ENCODE measurements at regions not wholly inside any gene's neighbourhood (a gene's known extent, or its start where the extent isn't known, plus 50 kb on each side); places are given as distances from the start of the nearest gene placed in this dataset.

- no peaks in the 10 kb centered on the region for H4K20me1 ChIP-seq (ENCODE audit: control insufficient read depth, insufficient read depth, insufficient read length)
- no peak overlapping the region for H3K23ac ChIP-seq (ENCODE audit: insufficient read length, low read depth, low read length)
- no peak overlapping the region for H3K9ac ChIP-seq (ENCODE audit: extremely low read depth, insufficient read length, low read length)
- no peaks in the 10 kb centered on the region for H3K4me1 Mint-ChIP-seq
- no peak overlapping the region for H3K4ac ChIP-seq (ENCODE audit: low read depth, low read length)
- H3K9me3 ChIP-seq (ENCODE audit: control insufficient read depth, low read depth, low read length), result no peaks in the 10 kb centered on the region
- H2AFZ ChIP-seq (ENCODE audit: low read length), result no peak overlapping the region
- no peaks in the 10 kb centered on the region for H3K4me1 ChIP-seq (ENCODE audit: insufficient read depth, low read length)
- no peaks in the 10 kb centered on the region for H3K79me1 ChIP-seq (ENCODE audit: insufficient read depth, low read depth, low read length, poor library complexity, severe bottlenecking)
- DNase-seq, result no peak
- no peaks in the 10 kb centered on the region for H3K27me3 Mint-ChIP-seq (ENCODE audit: low read depth)
- no peaks in the 10 kb centered on the region for H3K79me2 ChIP-seq (ENCODE audit: insufficient read depth, low read length)
- no peak overlapping the region for H3K4me3 Mint-ChIP-seq
- H3K27ac Mint-ChIP-seq, result no peak overlapping the region
- H3T11ph ChIP-seq (ENCODE audit: low read length), result no peak overlapping the region
- H3K27me3 ChIP-seq (ENCODE audit: insufficient read depth, low read length), result no peaks in the 10 kb centered on the region
- H3K9me3 Mint-ChIP-seq, result peaks cover 2 to 6% of the 10 kb centered on the region in 2 experiments; a peak in 3 of 5 replicates
- no CpG with 5 or more reads among the region's 1 CpG for WGBS (ENCODE audit: extremely low coverage, insufficient read length, low lambda C conversion rate)
- no peak overlapping the region for H2BK15ac ChIP-seq (ENCODE audit: low read depth, low read length)
- no peak overlapping the region for H4K8ac ChIP-seq (replicated peaks; ENCODE audit: insufficient read length, low read depth, low read length)
- H3K56ac ChIP-seq (ENCODE audit: insufficient read length, low read depth, low read length), result no peak overlapping the region
- no peak overlapping the region for H3K27ac ChIP-seq (ENCODE audit: insufficient read length, low read depth, low read length)
- H3K23me2 ChIP-seq (ENCODE audit: insufficient read length, low read depth, low read length, poor library complexity, severe bottlenecking), result no peaks in the 10 kb centered on the region
- H2BK120ac ChIP-seq (ENCODE audit: low read depth, low read length, poor library complexity, severe bottlenecking), result no peak overlapping the region
- no peak for TF ChIP-seq CTCF (conservative IDR thresholded peaks at IDR 0.05)
- no peak overlapping the region for H2BK20ac ChIP-seq (ENCODE audit: low read depth, low read length, poor library complexity, severe bottlenecking)
- no peak overlapping the region for H3K18ac ChIP-seq (ENCODE audit: insufficient read length, low read depth, low read length)
- H3K14ac ChIP-seq (ENCODE audit: insufficient read depth, low read length), result no peak overlapping the region
- H2BK5ac ChIP-seq (ENCODE audit: insufficient read length, low read length), result no peak overlapping the region
- no peak overlapping the region for H4K91ac ChIP-seq (ENCODE audit: insufficient read length, low read depth, low read length)
- no peak overlapping the region for H2AK5ac ChIP-seq (ENCODE audit: insufficient read length, low read length)
- H4K5ac ChIP-seq (ENCODE audit: insufficient read length, low read depth, low read length), result no peak overlapping the region
- H3K36me3 Mint-ChIP-seq (ENCODE audit: insufficient read depth in 1 of 3, low read depth in 3 of 3), result peaks cover 1 to 5% (median 4%) of the 10 kb centered on the region in 3 experiments; a peak in 3 of 7 replicates
- no peak overlapping the region for H3K4me2 ChIP-seq (ENCODE audit: insufficient read depth, insufficient read length, low read length)
- H2BK12ac ChIP-seq (ENCODE audit: insufficient read length, low read depth, low read length), result no peak overlapping the region
These were observed 443.4 kb upstream of the ZP4 start for GRCh38 chr1:238334170-238334569.
